T-cell (primary cell): ENCODE measurements at regions not wholly inside any gene's neighbourhood (a gene's known extent, or its start where the extent isn't known, plus 50 kb on each side); places are given as distances from the start of the nearest gene placed in this dataset.
"Not testable (repeated sequence)": the region's sequence is repeated elsewhere in the genome, so short reads cannot be mapped to it uniquely, and the experiment has no call there.

Source experiments
- ATAC-seq, 4 experiments: fragments of 200-7000 bp in 3 of 4; fragments of 150-1000 bp in 1 of 4; cut with Tn5 transposase; replicated peaks in 1 of 4; 1 replicate in 3 of 4; 2 replicates in 1 of 4; pipeline ENCODE4 v1.10.0; 2021; ENCODE audit warnings: moderate library complexity in 3 of 4, mild to moderate bottlenecking in 2 of 4, moderate number of reproducible peaks in 1 of 4
- CTCF ChIA-PET, 2 donors: fragments of 300-600 bp; sonication (Branson Sonifier 250); formaldehyde crosslinking; loops; one replicate each; lab custom pipeline; 2022; ENCODE audit warnings: antibody characterized with exemption in 2 of 2; lab: Charles Lee
- POLR2A ChIA-PET, 2 donors: fragments of 300-600 bp; sonication (Branson Sonifier 250); formaldehyde crosslinking; loops; one replicate each; lab custom pipeline; 2022; ENCODE audit warnings: antibody characterized with exemption in 2 of 2; lab: Charles Lee
- DNase-seq, 35 experiments: peaks; one replicate each; pipeline versions ENCODE4 v3.0.0 to v3.0.0-alpha.2; 2013 to 2023
- H3K27ac ChIP-seq: one replicate; pipeline ENCODE4 v1.5.1; 2013; ENCODE audit warnings: low read length
- H3K27me3 ChIP-seq, 2 experiments: replicated peaks in 1 of 2; 1 replicate in 1 of 2; 2 replicates in 1 of 2; pipeline versions ENCODE4 v1.6.1 to v1.7.0; 2013; ENCODE audit warnings: low read length in 1 of 2, mixed read lengths in 1 of 2; ENCODE audit not compliant: control insufficient read depth in 2 of 2, insufficient read depth in 2 of 2; ENCODE audit errors: extremely low read depth in 1 of 2
- H3K36me3 ChIP-seq, 2 donors: 1 replicate in 1 of 2; 2 replicates in 1 of 2; pipeline versions ENCODE4 v1.6.1 to v1.7.0; 2013; ENCODE audit warnings: low read length in 1 of 2; ENCODE audit not compliant: control insufficient read depth in 2 of 2, insufficient read depth in 1 of 2; ENCODE audit errors: extremely low read depth in 1 of 2
- H3K4me1 ChIP-seq, 2 experiments: 1 replicate in 1 of 2; 2 replicates in 1 of 2; pipeline versions ENCODE4 v1.6.1 to v1.7.0; 2013; ENCODE audit warnings: low read length in 2 of 2, mixed read lengths in 1 of 2; ENCODE audit not compliant: insufficient read depth in 2 of 2, control insufficient read depth in 1 of 2; ENCODE audit errors: extremely low read depth in 1 of 2
- H3K4me3 ChIP-seq, 2 donors: 1 replicate in 1 of 2; 2 replicates in 1 of 2; pipeline versions ENCODE4 v1.5.1 to v1.7.0; 2013; ENCODE audit warnings: mild to moderate bottlenecking in 2 of 2, low read length in 1 of 2, moderate library complexity in 1 of 2; ENCODE audit not compliant: control insufficient read depth in 1 of 2; ENCODE audit errors: extremely low read depth in 1 of 2
- H3K9me3 ChIP-seq: 2 replicates; pipeline ENCODE4 v1.7.0; 2013
- H3K27ac Mint-ChIP-seq, 2 donors: one replicate each; pipeline ENCODE4 v1.8.0; 2020 to 2021; ENCODE audit warnings: mild to moderate bottlenecking in 2 of 2, mixed read lengths in 2 of 2
- H3K27me3 Mint-ChIP-seq, 2 donors: one replicate each; pipeline ENCODE4 v1.8.0; 2021 to 2022; ENCODE audit warnings: mixed read lengths in 2 of 2
- H3K36me3 Mint-ChIP-seq: one replicate; pipeline ENCODE4 v1.8.0; 2021; ENCODE audit warnings: mixed read lengths
- H3K4me1 Mint-ChIP-seq, 3 donors: one replicate each; pipeline ENCODE4 v1.8.0; 2020 to 2022; ENCODE audit warnings: mixed read lengths in 3 of 3, mild to moderate bottlenecking in 1 of 3
- H3K4me3 Mint-ChIP-seq, 3 donors: one replicate each; pipeline ENCODE4 v1.8.0; 2020 to 2022; ENCODE audit warnings: mild to moderate bottlenecking in 3 of 3, mixed read lengths in 3 of 3, moderate library complexity in 3 of 3
- H3K9me3 Mint-ChIP-seq, 3 donors: one replicate each; pipeline ENCODE4 v1.8.0; 2020 to 2022; ENCODE audit warnings: mixed read lengths in 3 of 3
- WGBS: methylation state at CpG from one replicate; pipeline ENCODE4 v1.1.5; 2013; ENCODE audit warnings: missing lambda C conversion rate; ENCODE audit not compliant: insufficient coverage; 5-methylcytosine and 5-hydroxymethylcytosine counted together

DNA sequence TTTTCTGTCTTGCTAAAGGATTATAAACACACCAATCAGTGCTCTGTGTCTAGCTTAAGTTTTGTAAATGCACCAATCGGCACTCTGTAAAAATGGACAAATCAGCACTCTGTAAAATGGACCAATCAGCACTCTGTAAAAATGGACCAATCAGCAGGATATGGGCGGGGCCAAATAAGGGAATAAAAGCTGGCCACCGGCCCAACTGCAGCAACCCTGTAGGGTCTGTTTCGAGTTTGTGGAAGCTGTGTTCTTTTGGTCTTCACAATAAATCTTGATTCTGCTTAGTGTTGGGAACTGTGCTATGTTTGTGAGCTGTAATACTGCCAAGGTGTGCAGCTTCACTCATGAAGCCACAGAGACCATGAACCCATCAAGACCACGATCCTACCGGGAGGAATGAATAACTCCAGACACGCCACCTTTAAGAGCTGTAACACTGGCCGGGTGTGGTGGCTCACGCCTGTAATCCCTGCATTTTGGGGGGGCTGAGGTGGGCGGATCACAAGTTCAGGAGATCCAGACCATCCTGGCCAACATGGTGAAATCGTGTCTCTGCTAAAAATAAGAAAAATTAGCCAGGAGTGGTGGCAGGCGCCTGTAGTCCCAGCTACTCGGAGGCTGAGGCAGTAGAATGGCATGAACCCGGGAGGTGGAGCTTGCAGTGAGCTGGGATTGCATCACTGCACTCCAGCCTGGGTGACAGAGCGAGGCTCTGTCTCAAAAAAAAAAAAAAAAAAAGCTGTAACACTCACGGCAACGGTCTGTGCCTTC, 133.0 kb upstream of the GDF10 start:
- H3K9me3 Mint-ChIP-seq, DNase-seq, H3K27me3 Mint-ChIP-seq, ATAC-seq, H3K36me3 Mint-ChIP-seq, H3K27ac ChIP-seq, H3K27me3 ChIP-seq, H3K9me3 ChIP-seq, H3K4me3 ChIP-seq, H3K36me3 ChIP-seq: not testable (repeated sequence)
- POLR2A ChIA-PET = interaction anchor here (0.6 to 0.7 kb wide), 3 partner anchors 10 to 1123 kb away, joined by 3 to 5 read pairs (median 3); no protein-coding TSS in a partner anchor
- Mint-ChIP-seq H3K4me3 (peak overlapping the region in 1 of 3 donors; percentile 87), H3K4me1 (peaks cover 28 to 35% (median 29%) of the 10 kb centered on the region in 3 donors), H3K27ac (peak overlapping the region; percentile 98 to 99)
- peaks cover 10 to 25% of the 10 kb centered on the region in 2 experiments for H3K4me1 ChIP-seq
- CTCF ChIA-PET = interaction anchor here (0.6 to 1.8 kb wide), 4 partner anchors 119 to 1146 kb away, joined by 3 to 7 read pairs (median 4); no protein-coding TSS in a partner anchor
- 93% methylated on average over 11 of the region's 17 CpGs for WGBS

DNA sequence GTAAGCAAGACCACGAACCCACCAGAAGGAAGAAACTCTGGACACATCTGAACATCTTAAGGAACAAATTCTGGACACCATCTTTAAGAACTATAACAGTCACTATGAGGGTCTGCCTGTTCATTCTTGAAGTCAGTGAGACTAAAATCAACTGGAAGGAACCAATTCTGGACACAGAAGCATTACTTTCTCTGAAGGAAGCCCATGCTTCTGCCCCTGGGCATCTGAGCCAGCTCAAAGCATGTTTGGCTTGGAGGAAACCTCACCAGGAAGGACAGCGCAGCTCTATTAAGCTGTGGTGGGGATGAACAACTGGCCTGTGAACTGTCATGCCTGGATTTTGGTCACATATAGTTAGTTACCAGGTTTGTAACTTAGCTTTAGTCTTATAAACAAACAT, 132.4 kb upstream of the GDF10 start:
- POLR2A ChIA-PET = interaction anchor here in 1 of 2 donors (0.6 kb wide), 1 partner anchor 1124 kb away, joined by 5 read pairs; no protein-coding TSS in a partner anchor

DNA sequence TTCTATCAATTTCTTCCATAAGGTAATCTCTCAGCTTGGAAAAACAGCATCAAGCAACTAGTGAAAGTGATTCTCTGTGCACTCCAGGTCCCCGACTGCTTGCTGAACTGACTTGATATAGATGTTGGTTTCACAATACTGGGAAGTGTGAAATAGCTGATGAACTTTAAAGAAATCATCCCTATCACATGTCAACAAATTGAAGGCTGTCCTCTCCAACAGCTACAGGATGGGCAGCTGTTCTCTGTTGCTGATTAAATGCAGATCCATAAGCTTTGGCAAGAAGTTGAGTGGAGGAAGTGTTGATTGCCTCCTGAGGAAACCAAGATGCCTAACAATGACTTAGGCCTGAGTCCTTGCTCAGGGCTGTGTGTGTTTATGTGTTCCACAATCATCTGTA, 130.4 kb upstream of the GDF10 start:
- no peaks in the 10 kb centered on the region for H3K9me3 Mint-ChIP-seq
- H3K36me3 Mint-ChIP-seq = no peaks in the 10 kb centered on the region
- H3K27me3 Mint-ChIP-seq = no peaks in the 10 kb centered on the region
- POLR2A ChIA-PET = no interaction called here
- no peak for ATAC-seq
- Histone ChIP-seq H3K9me3 (no peaks in the 10 kb centered on the region), H3K4me1 (peaks cover 9 to 20% of the 10 kb centered on the region in 2 experiments), H3K4me3 (no peak overlapping the region), H3K27me3 (peaks cover 0 to 4% of the 10 kb centered on the region in 2 experiments), H3K36me3 (no peaks in the 10 kb centered on the region), H3K27ac (no peak overlapping the region)
- no CpG with 5 or more reads among the region's 1 CpG for WGBS
- peak overlapping the region in 1 of 2 donors; percentile 23 for H3K27ac Mint-ChIP-seq
- DNase-seq = no peak
- H3K4me1 Mint-ChIP-seq = peaks cover 26 to 39% (median 31%) of the 10 kb centered on the region in 3 donors
- no peak overlapping the region for H3K4me3 Mint-ChIP-seq
- CTCF ChIA-PET = no interaction called here

More for the DNA sequence above, 132.4 kb upstream of the GDF10 start:
- H3K36me3 Mint-ChIP-seq = no peaks in the 10 kb centered on the region
- no peaks in the 10 kb centered on the region for H3K9me3 Mint-ChIP-seq
- H3K4me1 ChIP-seq = peaks cover 10 to 25% of the 10 kb centered on the region in 2 experiments
- H3K36me3 ChIP-seq = no peaks in the 10 kb centered on the region
- H3K4me3 Mint-ChIP-seq = peak overlapping the region in 1 of 3 donors; percentile 87
- no peak overlapping the region for H3K27ac ChIP-seq
- ATAC-seq = no peak
- WGBS = 100% methylated on average over 1 of the region's 2 CpGs
- CTCF ChIA-PET = interaction anchor here in 1 of 2 donors (0.7 to 1.8 kb wide), 2 partner anchors 120 to 1146 kb away, joined by 3 to 7 read pairs; no protein-coding TSS in a partner anchor
- no peaks in the 10 kb centered on the region for H3K27me3 Mint-ChIP-seq
- H3K4me1 Mint-ChIP-seq = peaks cover 29 to 35% (median 29%) of the 10 kb centered on the region in 3 donors
- H3K27ac Mint-ChIP-seq = peak overlapping the region; percentile 8 to 72
- no peaks in the 10 kb centered on the region for H3K9me3 ChIP-seq
- H3K4me3 ChIP-seq = no peak overlapping the region
- DNase-seq = no peak
- H3K27me3 ChIP-seq = peaks cover 0 to 4% of the 10 kb centered on the region in 2 experiments

DNA sequence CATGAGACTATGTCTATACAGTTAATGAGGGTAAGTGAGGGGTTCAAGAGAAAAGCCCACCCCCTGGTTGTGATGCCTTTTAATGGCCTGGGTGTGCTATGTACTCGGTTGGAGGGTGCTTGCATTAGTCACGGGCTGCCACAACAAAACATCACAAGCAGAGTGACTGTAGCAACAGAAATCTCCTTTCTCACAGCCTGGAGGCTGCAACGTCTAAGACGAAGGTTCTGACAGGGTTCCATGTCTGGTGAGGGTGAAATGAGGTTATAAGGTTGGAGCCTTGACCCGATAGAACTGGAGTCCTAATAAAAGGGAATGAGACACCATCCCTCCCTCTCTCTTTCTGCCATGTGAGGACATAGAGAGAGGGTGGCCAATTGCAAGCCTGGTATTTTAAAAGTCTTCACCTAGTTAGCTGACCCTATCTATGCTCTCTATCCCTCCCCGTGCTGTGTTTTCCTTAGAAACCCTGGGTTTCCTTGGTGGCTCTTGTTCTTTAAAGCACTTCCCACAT, 126.0 kb upstream of the GDF10 start:
- no peak overlapping the region for H3K27ac ChIP-seq
- H3K27ac Mint-ChIP-seq = no peak overlapping the region
- no peak overlapping the region for H3K4me3 ChIP-seq
- ChIA-PET CTCF (no interaction called here), POLR2A (no interaction called here)
- H3K27me3 ChIP-seq = no peaks in the 10 kb centered on the region
- peaks cover 0 to 16% (median 0%) of the 10 kb centered on the region in 3 donors for H3K4me1 Mint-ChIP-seq
- H3K27me3 Mint-ChIP-seq = no peaks in the 10 kb centered on the region
- WGBS = 92% methylated on average over 1 of the region's 6 CpGs
- ATAC-seq (no peak), DNase-seq (no peak)
- no peaks in the 10 kb centered on the region for H3K36me3 ChIP-seq
- no peaks in the 10 kb centered on the region for H3K9me3 ChIP-seq
- H3K4me1 ChIP-seq = no peaks in the 10 kb centered on the region
- H3K36me3 Mint-ChIP-seq = no peaks in the 10 kb centered on the region
- H3K4me3 Mint-ChIP-seq = no peak overlapping the region
- H3K9me3 Mint-ChIP-seq = no peaks in the 10 kb centered on the region

DNA sequence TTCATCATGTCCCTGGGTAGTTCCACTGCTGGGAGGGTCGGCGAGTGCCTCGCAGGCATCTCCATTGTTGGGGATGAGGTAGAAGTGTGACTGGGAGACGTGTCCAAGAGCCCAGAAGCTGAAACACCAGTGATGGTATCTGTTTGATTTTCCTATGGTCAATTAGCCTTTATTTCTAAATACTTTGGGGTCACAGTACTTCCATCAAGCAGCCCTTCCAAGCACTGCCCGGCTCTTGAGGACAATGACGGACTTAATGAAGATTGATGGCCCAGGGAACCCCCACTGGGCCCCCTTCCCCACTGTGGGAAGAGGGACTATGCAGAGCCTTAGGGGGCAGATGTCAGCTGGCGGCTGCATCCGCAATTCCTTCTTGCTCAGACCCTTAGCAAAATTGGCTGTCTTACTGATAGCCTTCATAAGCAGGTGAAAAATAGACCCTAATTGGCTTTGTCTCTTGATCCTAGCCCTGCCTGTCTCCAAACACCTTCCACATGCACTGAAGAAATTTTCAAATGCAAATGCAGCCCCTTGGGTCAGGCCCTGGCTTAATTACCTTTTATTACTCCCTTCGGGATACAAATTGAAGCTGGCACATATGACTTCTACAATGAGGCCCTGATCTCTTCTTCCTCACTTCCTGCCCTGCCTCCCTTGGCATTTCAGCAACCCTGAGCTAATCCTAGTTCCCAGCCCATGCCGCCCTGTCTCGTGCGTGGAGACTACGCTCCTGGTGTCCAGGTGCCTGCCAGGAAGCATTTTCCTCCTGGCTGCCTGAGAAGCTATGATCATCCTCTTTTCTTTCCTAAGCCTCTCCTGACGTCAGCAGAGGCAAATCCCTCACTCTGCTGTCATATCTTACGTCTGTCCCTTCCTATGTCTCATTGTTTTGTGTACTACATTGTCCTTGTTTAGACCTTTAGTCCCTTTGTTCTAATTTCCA, 124.5 kb upstream of the GDF10 start:
- WGBS = 90% methylated on average over 8 of the region's 15 CpGs
- no peak overlapping the region for H3K27ac Mint-ChIP-seq
- POLR2A ChIA-PET = no interaction called here

More for the DNA sequence above, 124.5 kb upstream of the GDF10 start:
- Mint-ChIP-seq H3K4me3 (no peak overlapping the region), H3K9me3 (no peaks in the 10 kb centered on the region), H3K36me3 (no peaks in the 10 kb centered on the region), H3K27me3 (no peaks in the 10 kb centered on the region), H3K4me1 (peaks cover 0 to 16% (median 0%) of the 10 kb centered on the region in 3 donors)
- Histone ChIP-seq H3K9me3 (no peaks in the 10 kb centered on the region), H3K27me3 (no peaks in the 10 kb centered on the region), H3K4me3 (no peak overlapping the region), H3K27ac (no peak overlapping the region), H3K4me1 (no peaks in the 10 kb centered on the region), H3K36me3 (no peaks in the 10 kb centered on the region)
- ATAC-seq = no peak
- no peak for DNase-seq
- CTCF ChIA-PET = no interaction called here
